HG03196 (cell line): ENCODE measurements at regions not wholly inside any gene's neighbourhood (a gene's known extent, or its start where the extent isn't known, plus 50 kb on each side); places are given as distances from the start of the nearest gene placed in this dataset.
"Not testable (repeated sequence)": the region's sequence is repeated elsewhere in the genome, so short reads cannot be mapped to it uniquely, and the experiment has no call there.

Experiments used
- ATAC-seq: cut with Tn5 transposase; IDR thresholded peaks from one replicate; pipeline ENCODE4 v1.9.1; 2021; ENCODE audit not compliant: unreplicated experiment

DNA sequence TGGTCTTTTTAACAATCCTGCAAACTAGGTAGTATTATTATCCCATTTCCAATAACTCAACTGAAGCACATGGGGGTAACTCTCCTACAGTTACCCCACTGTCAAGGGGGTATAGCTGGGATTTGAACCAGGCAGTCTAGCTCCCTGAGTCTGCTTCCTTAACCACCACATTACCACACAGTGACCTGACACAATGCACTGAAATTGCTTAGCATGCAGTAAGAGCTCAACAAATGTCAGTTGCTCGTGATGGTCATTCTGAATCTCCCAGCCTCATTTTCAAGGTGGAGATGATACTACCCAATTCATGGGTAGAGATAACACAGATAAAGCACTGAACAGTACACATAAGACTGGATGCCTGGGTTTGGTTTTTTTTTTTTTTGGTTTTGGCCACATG lies 193.2 kb upstream of the MYLIP start:
- ATAC-seq, result no peak

DNA sequence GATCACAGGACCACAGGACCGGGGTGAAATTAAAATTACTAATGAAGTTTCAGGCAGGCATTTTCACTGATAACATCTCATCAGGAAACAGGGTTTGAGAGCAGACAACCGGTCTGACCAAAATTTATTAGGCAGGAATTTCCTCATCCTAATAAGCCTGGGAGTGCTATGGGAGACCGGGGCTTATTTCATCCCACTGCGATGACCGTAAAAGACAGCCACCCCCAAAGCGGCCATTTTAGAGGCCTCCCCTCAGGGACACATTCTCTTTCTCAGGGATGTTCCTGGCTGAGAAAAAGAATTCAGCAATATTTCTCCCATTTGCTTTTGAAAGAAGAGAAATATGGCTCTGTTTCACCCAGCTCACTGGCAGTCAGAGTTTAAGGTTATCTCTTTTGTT lies 197.2 kb upstream of the MYLIP start:
- not testable (repeated sequence) for ATAC-seq

DNA sequence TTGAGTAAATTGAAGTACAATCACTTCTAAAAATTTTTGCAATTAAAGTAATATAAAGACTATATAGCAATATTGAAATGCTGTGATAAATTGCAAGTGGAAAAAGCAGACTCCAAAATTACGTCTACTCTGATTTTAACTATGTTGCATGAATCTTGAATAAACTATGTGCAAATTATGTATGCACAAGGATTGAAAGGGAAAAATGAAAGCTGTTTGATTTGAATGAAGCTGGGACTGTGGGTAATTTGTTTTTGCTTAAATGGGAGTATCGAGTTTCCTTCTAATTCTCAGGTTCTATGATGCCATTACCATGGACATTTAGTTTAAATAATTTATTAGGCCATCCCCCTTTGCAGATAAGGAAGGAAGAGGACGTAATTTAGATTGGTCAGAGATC lies 198.7 kb upstream of the MYLIP start:
- no peak for ATAC-seq

DNA sequence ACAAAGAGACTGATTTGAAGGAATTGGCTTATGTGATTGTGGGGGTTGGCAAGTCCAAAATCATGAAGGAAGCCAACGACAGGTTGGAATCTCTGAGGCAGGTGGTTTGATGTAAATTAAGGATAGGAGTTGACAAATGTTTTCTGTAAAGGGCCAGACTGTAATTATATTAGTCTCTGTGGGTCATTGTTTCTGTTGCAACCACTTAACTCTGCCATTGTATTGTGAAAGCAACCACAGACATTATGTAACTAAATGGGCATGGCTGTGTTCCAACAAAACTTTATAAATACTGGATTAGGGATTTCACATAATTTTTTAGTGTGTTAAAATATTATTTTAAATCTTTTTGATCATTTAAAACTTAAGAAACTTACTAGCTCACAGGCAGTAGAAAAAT lies 199.2 kb upstream of the MYLIP start:
- no peak for ATAC-seq

DNA sequence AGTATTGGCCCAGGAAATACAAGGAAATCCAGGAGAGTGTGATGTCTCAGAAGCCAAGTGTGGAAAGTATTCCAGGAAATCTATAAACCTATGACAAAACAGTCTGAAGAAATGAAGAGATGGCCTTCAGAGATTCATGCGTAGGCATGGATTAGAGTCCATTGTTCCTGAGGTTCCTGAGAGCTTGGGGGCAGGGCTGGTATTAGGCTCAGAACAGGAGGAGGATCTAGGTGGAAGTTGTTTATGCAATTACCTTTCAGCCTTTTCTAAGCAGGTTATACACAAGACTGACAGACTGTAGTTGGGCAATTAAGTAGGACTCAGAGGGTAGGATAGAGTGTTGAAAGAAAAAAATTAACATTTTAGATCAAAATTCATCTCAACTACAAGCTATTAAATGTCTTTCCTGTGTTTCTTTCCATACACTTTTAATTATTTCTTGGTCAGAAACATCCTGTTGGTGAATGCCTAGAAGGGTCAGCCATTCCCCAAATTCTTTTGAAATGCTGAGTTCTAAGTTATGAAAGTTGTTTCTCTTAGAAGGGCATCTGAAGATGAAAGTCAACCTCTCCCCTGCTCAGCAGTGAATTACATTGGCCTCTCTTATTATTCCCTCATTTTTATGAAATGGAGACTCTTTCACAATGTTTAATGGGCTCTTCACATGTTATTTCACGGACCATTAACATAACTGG lies 201.2 kb upstream of the MYLIP start:
- ATAC-seq, result no peak

GRCh38 chr6:15926256-15926655 lies 202.6 kb upstream of the MYLIP start:
- no peak for ATAC-seq

- ATAC-seq, result no peak
Measured at GRCh38 chr6:15924893-15925292, 204.0 kb upstream of the MYLIP start.

DNA sequence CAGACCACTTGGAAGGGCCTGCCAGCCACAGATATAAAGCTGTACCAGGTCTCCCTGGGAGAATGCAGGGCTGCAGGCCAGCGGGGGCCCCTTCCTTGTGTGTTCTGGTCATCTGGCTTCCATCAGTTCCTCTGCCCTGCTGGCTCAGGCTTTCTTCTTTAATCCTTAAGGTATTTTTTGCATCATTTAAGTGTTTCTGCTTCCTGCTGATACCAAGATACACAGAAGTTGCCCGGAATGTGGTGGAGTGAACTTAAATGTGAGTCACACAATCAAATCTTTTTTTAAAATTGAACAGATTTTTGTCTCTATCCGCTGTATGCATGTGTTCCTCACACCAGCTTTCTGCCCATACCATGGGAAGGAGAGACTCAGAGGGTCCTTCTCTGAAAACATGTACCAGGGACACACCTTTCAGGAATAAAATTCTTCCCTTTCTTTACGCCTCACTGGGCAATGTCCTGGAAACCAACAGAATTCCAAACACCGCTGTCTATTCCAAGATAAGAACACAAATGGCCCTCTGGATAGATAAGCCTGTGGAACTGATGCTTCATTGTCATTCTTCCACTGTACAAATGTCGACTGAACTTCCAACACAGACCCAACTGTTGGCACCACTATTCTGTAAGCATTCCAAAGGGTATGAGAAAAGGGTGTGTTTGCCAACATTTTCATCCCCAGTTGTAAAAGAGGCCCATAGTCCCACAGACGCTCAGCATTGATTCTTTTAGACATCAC lies 206.2 kb upstream of the MYLIP start:
- no peak for ATAC-seq

GRCh38 chr6:15921243-15921642 lies 207.6 kb upstream of the MYLIP start:
- ATAC-seq, result no peak

- ATAC-seq, result no peak
Measured at GRCh38 chr6:15916581-15916980, 212.3 kb upstream of the MYLIP start.

GRCh38 chr6:15915508-15916178 lies 213.2 kb upstream of the MYLIP start:
- ATAC-seq, result no peak

GRCh38 chr6:15914553-15914952 lies 214.3 kb upstream of the MYLIP start:
- no peak for ATAC-seq

DNA sequence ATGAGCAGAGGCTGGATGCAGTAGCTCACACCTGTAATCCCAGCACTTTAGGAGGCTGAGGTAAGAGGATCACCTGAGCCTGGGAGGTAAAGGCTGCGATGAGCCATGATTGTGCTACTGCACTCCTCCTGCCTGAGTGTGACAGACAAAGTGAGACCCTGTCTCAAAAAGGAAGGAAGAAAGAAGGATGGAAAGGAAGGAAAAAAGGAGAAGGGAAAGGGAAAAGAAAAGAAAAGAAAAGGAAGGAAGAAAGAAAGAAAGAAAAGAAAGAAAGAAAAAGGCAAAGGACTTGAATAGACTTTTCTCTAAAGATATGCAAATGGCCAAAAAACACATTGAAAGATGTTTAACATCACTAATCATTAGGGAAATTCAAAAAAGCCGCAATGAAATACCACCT lies 215.3 kb upstream of the MYLIP start:
- ATAC-seq, result no peak

DNA sequence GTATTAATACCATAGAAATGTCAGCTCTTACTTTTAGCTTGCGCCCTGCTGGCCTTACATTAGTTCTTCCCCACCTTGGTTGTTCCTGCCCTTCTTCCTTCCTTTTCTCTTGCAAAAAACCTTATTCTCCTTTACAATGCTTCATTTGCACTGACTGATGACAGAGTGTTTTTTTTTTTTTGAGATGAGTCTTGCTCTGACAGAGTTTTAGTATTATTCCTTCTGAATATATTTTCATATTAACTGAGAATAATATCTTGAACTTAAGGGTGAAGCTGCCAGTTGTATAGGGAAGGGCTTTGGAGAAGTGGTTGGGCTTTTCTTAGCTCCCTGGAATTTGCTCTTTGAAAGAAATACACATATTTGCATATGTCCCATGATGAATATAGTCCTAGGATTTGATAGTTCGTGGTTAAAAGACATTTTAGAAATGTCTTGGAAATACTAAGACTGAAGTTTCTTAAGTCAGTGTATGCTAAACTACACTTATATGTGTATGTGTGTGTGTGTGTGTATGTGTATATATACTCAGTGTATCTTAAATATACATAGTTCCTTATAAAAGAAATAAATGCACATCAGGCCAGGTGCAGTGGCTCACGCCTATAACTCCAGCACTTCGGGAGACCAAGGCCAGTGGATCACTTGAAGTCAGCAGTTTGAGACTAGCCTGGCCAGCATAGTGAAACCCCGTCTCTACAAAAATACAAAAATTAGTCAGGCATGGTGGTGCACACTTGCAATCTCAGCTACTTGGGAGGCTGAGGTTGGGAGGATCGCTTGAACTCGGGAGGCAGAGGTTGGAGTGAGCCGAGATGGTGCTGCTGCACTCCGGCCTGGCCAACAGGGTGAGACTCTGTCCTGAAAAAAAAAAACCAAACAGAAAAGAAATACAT lies 216.1 kb upstream of the MYLIP start:
- no peak for ATAC-seq

DNA sequence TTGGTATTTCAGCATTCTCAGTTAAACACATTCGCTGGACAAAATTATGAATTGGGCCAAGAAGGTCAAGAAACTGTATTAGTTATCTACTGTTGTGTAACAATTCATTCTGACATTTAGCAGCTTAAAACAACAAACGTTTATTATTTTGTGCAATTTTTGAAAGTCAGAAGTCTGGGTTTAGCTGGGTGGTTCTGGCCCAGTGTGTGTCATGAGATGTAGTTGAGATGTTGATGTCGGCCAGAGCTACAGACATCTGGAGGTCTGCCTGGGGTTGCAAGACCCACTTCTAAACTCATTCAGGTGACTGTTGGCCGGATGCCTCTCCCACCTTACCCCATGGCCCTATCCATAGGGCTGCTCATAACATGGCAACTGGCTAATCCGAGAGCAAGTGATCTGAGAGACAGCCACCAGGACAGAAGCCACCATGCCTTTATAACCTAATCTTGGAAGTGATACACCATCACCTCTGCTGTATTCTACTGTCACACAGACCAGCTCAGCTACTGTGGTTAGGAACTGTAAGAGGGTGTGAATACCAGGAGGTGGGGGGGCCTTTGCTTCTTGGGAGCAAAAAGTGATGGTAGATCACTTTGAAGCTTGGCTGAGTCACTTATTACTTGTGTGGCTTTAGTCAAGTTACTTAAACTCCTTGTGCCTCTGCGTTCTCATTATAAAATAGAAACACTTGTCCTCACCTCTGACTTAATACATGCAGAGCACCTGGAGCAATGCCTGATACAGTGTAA lies 217.0 kb upstream of the MYLIP start:
- ATAC-seq, result no peak

GRCh38 chr6:15909290-15910070 lies 219.4 kb upstream of the MYLIP start:
- no peak for ATAC-seq

- no peak for ATAC-seq
Measured at GRCh38 chr6:15908871-15909270, 220.0 kb upstream of the MYLIP start.

DNA sequence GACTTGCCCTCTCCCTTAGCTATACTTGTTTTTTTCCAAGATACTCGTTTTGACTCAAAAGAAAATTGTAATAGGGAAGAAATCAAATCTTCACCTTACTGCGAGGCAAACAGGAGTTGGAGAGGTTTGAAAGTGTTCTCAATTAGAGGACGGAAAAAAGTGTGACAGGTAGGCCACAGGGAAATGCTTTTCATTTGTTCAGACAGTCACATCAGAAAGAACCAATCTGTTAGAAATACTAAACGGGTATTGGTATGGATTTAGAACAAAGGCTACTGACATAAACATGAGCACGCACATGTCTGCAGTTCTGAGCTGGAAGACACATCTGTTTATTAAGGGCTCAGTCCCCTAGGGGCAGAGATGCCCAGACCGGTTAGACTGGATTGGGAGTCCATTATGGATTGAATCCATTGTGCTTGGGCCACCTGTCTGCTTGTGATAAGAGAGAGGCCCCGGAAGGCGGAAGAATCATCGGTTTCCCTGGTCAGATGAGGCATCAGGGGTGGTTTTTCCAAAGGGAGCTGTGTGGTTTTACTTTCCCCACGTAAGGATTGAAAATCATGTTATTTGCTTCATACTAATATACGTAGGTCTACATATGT lies 220.9 kb upstream of the MYLIP start:
- ATAC-seq, result no peak

DNA sequence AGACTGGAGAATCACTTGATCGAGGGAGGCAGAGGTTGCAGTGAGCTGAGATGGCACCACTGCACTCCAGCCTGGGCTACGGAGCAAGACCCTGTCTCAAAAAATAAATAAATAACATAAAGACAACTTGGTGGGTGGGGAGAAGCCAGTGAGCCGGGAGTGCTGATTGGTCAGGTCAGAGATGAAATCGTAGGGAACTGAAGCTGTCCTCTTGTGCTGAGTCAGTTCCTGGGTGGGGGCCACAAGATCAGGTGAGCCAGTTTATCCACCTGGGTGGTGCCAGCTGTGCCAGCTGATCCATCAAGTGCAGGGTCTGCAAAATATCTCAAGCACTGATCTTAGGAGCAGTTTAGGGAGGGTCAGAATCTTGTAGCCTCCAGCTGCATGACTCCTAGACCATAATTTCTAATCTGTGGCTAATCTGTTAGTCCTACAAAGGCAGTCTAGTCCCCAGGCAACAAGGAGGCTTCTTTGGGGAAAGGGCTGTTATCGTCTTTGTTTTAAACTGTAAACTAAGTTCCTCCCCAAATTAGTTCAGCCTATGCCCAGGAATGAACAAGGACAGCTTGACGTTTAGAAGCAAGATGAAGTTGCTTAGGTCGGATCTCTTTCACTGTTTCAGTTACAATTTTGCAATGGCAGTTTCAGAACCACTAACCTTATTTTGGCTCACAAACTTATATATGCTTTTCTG lies 221.5 kb upstream of the MYLIP start:
- not testable (repeated sequence) for ATAC-seq
